HEK293 (cell line): ENCODE measurements at regions not wholly inside any gene's neighbourhood (a gene's known extent, or its start where the extent isn't known, plus 50 kb on each side); places are given as distances from the start of the nearest gene placed in this dataset.

Source experiments
- CTCF ChIA-PET: fragments of 350-600 bp; formaldehyde crosslinking; extraction: SDS; loops from one replicate; lab custom pipeline; 2021; ENCODE audit warnings: antibody characterized with exemption; lab: Yijun Ruan, JAX
- POLR2A ChIA-PET: fragments of 300-600 bp; formaldehyde crosslinking; extraction: SDS; loops from one replicate; lab custom pipeline; 2020; ENCODE audit warnings: antibody characterized with exemption, inconsistent platforms; lab: Yijun Ruan, JAX
- H3K27ac ChIP-seq: fragments of 200-500 bp; sonication (Bioruptor generic); 2 replicates; pipeline ENCODE4 v1.5.1; 2014; ENCODE audit warnings: low read depth, low read length, control low read depth, inconsistent platforms; ENCODE audit errors: extremely low read depth
- H3K36me3 ChIP-seq, 2 experiments: fragments of 200-500 bp in 1 of 2; sonication (Bioruptor generic) in 1 of 2; 1 replicate in 1 of 2; 2 replicates in 1 of 2; pipeline ENCODE4 v1.5.1; 2014 to 2017; ENCODE audit warnings: inconsistent platforms in 2 of 2, low read length in 2 of 2; ENCODE audit not compliant: control insufficient read depth in 2 of 2, insufficient read depth in 1 of 2
- H3K4me1 ChIP-seq: fragments of 200-500 bp; sonication (Bioruptor generic); 2 replicates; pipeline ENCODE4 v1.5.1; 2014; ENCODE audit warnings: mild to moderate bottlenecking, low read length, inconsistent platforms; ENCODE audit not compliant: control insufficient read depth, insufficient read depth
- H3K4me3 ChIP-seq: 2 replicates; pipeline ENCODE4 v1.5.1; 2011; ENCODE audit warnings: low read depth, mild to moderate bottlenecking, control low read depth, low read length, moderate library complexity
- H3K9me3 ChIP-seq: fragments of 200-500 bp; sonication (Bioruptor generic); 2 replicates; pipeline ENCODE4 v1.5.1; 2014; ENCODE audit warnings: low read depth, low read length, inconsistent platforms; ENCODE audit not compliant: control insufficient read depth, insufficient read depth
- FEZF1 ChIP-seq: fragments of 450-650 bp; formaldehyde crosslinking; IDR thresholded peaks from 2 replicates; pipeline ENCODE4 v1.5.1; 2016; ENCODE audit warnings: missing biosample characterization, missing genetic modification characterization
- HOXA7 ChIP-seq: sonication (generic); formaldehyde crosslinking; IDR thresholded peaks from 2 replicates; pipeline ENCODE4 v1.8.1; 2022; ENCODE audit warnings: missing genetic modification reagents, borderline replicate concordance
- KLF1 ChIP-seq: fragments of 450-650 bp; formaldehyde crosslinking; IDR thresholded peaks from 2 replicates; pipeline ENCODE4 v1.5.1; 2016; ENCODE audit warnings: missing biosample characterization, missing genetic modification characterization
- OVOL3 ChIP-seq: fragments of 450-650 bp; formaldehyde crosslinking; IDR thresholded peaks from 2 replicates; pipeline ENCODE4 v1.5.1; 2016; ENCODE audit warnings: missing biosample characterization, missing genetic modification characterization
- ZBTB21 ChIP-seq: fragments of 450-650 bp; formaldehyde crosslinking; IDR thresholded peaks from 2 replicates; pipeline ENCODE4 v1.5.1; 2017; ENCODE audit warnings: missing biosample characterization, missing genetic modification characterization
- ZBTB48 ChIP-seq: fragments of 450-650 bp; formaldehyde crosslinking; IDR thresholded peaks from 2 replicates; pipeline ENCODE4 v1.5.1; 2016; ENCODE audit warnings: missing biosample characterization, missing genetic modification characterization
- ZNF514 ChIP-seq: fragments of 450-650 bp; formaldehyde crosslinking; IDR thresholded peaks from 2 replicates; pipeline ENCODE4 v1.5.1; 2016; ENCODE audit warnings: missing biosample characterization, missing genetic modification characterization
- ZNF529 ChIP-seq: fragments of 450-650 bp; formaldehyde crosslinking; IDR thresholded peaks from 2 replicates; pipeline ENCODE4 v1.5.1; 2017; ENCODE audit warnings: missing genetic modification characterization, missing biosample characterization; ENCODE audit not compliant: insufficient replicate concordance
- ZNF544 ChIP-seq: fragments of 450-650 bp; formaldehyde crosslinking; IDR thresholded peaks from 2 replicates; pipeline ENCODE4 v1.5.0; 2017; ENCODE audit warnings: missing biosample characterization, missing genetic modification characterization
- ZNF600 ChIP-seq: fragments of 450-650 bp; formaldehyde crosslinking; IDR thresholded peaks from 2 replicates; pipeline ENCODE4 v1.5.1; 2016; ENCODE audit warnings: missing biosample characterization, missing genetic modification characterization
- ZNF621 ChIP-seq: fragments of 450-650 bp; formaldehyde crosslinking; IDR thresholded peaks from 2 replicates; pipeline ENCODE4 v1.5.1; 2017; ENCODE audit warnings: missing biosample characterization, missing genetic modification characterization
- ZNF792 ChIP-seq: fragments of 450-650 bp; formaldehyde crosslinking; IDR thresholded peaks from 2 replicates; pipeline ENCODE4 v1.5.1; 2016; ENCODE audit warnings: missing biosample characterization, missing genetic modification characterization
- TF ChIP-seq, protein P1 (sequence below): fragments of 450-650 bp; formaldehyde crosslinking; IDR thresholded peaks from 2 replicates; pipeline ENCODE4 v1.5.1; 2016; ENCODE audit warnings: missing biosample characterization, missing genetic modification characterization
- TF ChIP-seq, protein P2 (sequence below): fragments of 450-650 bp; formaldehyde crosslinking; conservative IDR thresholded peaks from 2 replicates; pipeline ENCODE4 v1.5.1; 2016; ENCODE audit warnings: low read depth, missing biosample characterization, missing genetic modification characterization
- TF ChIP-seq, protein P3 (sequence below): fragments of 450-650 bp; formaldehyde crosslinking; IDR thresholded peaks from 2 replicates; pipeline ENCODE4 v1.5.1; 2016; ENCODE audit warnings: missing biosample characterization, missing genetic modification characterization
- TF ChIP-seq, protein P4 (sequence below): fragments of 450-650 bp; formaldehyde crosslinking; IDR thresholded peaks from 2 replicates; pipeline ENCODE4 v1.5.1; 2016; ENCODE audit warnings: missing biosample characterization, missing genetic modification characterization
- TF ChIP-seq, protein P5 (sequence below): fragments of 450-650 bp; formaldehyde crosslinking; IDR thresholded peaks from 2 replicates; pipeline ENCODE4; 2016; ENCODE audit warnings: missing biosample characterization, missing genetic modification characterization

DNA sequence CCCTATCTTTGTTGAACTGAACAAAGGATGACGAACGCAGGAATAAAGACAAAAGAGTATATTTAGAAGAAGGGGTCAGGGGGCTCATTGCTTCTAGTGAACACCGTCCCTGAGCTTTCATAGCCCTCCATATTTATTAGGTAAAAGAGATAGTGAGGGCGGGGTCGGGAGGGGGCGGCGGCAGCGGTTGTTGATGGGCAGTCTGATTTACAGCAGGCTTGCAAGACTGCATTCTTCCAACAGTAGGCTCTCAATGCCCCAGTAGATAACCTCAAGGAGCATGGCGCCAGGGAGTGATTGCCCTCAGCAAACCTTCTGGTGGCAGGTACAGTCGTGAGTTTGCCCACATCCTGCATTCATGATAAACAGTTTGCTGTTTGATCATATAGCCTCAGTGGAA is 563.3 kb upstream of the SYNCRIP start (continued):
- TF ChIP-seq, protein P1, sequence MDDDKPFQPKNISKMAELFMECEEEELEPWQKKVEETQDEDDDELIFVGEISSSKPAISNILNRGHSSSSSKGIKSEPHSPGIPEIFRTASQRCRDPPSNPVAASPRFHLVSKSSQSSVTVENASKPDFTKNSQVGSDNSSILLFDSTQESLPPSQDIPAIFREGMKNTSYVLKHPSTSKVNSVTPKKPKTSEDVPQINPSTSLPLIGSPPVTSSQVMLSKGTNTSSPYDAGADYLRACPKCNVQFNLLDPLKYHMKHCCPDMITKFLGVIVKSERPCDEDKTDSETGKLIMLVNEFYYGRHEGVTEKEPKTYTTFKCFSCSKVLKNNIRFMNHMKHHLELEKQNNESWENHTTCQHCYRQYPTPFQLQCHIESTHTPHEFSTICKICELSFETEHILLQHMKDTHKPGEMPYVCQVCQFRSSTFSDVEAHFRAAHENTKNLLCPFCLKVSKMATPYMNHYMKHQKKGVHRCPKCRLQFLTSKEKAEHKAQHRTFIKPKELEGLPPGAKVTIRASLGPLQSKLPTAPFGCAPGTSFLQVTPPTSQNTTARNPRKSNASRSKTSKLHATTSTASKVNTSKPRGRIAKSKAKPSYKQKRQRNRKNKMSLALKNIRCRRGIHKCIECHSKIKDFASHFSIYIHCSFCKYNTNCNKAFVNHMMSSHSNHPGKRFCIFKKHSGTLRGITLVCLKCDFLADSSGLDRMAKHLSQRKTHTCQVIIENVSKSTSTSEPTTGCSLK (tag by site-specific recombination) = no peak
- no peak for TF ChIP-seq HOXA7 (CRISPR knock-in tag)
- no peak for TF ChIP-seq ZNF792 (tag by site-specific recombination)
- TF ChIP-seq ZBTB48 = no peak
- no peak for TF ChIP-seq ZNF514 (tag by site-specific recombination)
- no peak for TF ChIP-seq ZNF621 (tag by site-specific recombination)
- TF ChIP-seq, protein P2, sequence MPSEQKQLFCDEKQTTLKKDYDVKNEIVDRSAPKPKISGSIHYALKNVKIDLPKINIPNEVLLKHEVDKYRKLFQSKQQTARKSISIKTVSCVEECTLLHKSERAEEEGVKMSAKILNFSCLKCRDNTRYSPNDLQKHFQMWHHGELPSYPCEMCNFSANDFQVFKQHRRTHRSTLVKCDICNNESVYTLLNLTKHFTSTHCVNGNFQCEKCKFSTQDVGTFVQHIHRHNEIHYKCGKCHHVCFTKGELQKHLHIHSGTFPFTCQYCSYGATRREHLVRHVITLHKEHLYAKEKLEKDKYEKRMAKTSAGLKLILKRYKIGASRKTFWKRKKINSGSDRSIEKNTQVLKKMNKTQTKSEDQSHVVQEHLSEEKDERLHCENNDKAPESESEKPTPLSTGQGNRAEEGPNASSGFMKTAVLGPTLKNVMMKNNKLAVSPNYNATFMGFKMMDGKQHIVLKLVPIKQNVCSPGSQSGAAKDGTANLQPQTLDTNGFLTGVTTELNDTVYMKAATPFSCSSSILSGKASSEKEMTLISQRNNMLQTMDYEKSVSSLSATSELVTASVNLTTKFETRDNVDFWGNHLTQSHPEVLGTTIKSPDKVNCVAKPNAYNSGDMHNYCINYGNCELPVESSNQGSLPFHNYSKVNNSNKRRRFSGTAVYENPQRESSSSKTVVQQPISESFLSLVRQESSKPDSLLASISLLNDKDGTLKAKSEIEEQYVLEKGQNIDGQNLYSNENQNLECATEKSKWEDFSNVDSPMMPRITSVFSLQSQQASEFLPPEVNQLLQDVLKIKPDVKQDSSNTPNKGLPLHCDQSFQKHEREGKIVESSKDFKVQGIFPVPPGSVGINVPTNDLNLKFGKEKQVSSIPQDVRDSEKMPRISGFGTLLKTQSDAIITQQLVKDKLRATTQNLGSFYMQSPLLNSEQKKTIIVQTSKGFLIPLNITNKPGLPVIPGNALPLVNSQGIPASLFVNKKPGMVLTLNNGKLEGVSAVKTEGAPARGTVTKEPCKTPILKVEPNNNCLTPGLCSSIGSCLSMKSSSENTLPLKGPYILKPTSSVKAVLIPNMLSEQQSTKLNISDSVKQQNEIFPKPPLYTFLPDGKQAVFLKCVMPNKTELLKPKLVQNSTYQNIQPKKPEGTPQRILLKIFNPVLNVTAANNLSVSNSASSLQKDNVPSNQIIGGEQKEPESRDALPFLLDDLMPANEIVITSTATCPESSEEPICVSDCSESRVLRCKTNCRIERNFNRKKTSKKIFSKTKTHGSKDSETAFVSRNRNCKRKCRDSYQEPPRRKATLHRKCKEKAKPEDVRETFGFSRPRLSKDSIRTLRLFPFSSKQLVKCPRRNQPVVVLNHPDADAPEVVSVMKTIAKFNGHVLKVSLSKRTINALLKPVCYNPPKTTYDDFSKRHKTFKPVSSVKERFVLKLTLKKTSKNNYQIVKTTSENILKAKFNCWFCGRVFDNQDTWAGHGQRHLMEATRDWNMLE = no peak
- TF ChIP-seq, protein P3, sequence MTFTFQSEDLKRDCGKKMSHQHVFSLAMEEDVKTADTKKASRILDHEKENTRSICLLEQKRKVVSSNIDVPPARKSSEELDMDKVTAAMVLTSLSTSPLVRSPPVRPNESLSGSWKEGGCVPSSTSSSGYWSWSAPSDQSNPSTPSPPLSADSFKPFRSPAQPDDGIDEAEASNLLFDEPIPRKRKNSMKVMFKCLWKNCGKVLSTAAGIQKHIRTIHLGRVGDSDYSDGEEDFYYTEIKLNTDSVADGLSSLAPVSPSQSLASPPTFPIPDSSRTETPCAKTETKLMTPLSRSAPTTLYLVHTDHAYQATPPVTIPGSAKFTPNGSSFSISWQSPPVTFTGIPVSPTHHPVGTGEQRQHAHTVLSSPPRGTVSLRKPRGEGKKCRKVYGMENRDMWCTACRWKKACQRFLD (tag by site-specific recombination) = no peak
- TF ChIP-seq, all 188 proteins: peak for 0

DNA sequence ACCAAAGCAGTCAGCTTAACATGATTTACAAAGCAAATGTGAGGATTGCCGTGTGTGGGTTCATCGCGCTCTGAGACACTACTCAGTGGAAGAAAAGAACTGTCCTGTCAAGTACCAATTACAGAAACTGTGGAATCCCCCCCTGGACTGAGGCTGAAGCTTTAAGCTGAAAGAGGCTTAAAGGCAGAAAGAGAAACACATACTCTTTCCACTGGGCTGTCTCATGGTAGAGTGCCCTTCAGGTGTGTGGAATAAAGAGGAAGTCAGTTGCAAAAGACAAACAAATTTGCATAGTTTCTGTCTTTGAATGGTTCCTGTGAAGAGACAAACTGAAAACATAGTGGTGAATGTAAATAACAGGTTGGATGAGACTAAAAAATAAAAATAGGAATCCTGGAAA is 560.4 kb upstream of the SYNCRIP start:
- Histone ChIP-seq H3K27ac (no peak overlapping the region), H3K4me3 (no peak overlapping the region), H3K36me3 (no peaks in the 10 kb centered on the region), H3K9me3 (no peaks in the 10 kb centered on the region), H3K4me1 (no peaks in the 10 kb centered on the region)
- ChIA-PET POLR2A (no interaction called here), CTCF (no interaction called here)
- no peak for TF ChIP-seq KLF1 (tag by site-specific recombination)
- no peak for TF ChIP-seq ZNF600
- TF ChIP-seq ZNF544 (tag by site-specific recombination) = no peak
- TF ChIP-seq ZBTB21 = no peak
- TF ChIP-seq, protein P4, sequence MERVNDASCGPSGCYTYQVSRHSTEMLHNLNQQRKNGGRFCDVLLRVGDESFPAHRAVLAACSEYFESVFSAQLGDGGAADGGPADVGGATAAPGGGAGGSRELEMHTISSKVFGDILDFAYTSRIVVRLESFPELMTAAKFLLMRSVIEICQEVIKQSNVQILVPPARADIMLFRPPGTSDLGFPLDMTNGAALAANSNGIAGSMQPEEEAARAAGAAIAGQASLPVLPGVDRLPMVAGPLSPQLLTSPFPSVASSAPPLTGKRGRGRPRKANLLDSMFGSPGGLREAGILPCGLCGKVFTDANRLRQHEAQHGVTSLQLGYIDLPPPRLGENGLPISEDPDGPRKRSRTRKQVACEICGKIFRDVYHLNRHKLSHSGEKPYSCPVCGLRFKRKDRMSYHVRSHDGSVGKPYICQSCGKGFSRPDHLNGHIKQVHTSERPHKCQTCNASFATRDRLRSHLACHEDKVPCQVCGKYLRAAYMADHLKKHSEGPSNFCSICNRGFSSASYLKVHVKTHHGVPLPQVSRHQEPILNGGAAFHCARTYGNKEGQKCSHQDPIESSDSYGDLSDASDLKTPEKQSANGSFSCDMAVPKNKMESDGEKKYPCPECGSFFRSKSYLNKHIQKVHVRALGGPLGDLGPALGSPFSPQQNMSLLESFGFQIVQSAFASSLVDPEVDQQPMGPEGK (tag by site-specific recombination) = no peak
- no peak for TF ChIP-seq OVOL3 (tag by site-specific recombination)
- no peak for TF ChIP-seq FEZF1 (tag by site-specific recombination)
- TF ChIP-seq, protein P5, sequence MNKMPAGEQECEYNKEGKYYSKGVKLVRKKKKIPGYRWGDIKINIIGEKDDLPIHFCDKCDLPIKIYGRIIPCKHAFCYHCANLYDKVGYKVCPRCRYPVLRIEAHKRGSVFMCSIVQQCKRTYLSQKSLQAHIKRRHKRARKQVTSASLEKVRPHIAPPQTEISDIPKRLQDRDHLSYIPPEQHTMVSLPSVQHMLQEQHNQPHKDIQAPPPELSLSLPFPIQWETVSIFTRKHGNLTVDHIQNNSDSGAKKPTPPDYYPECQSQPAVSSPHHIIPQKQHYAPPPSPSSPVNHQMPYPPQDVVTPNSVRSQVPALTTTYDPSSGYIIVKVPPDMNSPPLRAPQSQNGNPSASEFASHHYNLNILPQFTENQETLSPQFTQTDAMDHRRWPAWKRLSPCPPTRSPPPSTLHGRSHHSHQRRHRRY (tag by site-specific recombination) = no peak
- TF ChIP-seq, protein P2 = no peak
- TF ChIP-seq ZNF529 (tag by site-specific recombination) = no peak
